Astrocyte (in vitro differentiated cells and primary cell): ENCODE measurements at regions not wholly inside any gene's neighbourhood (a gene's known extent, or its start where the extent isn't known, plus 50 kb on each side); places are given as distances from the start of the nearest gene placed in this dataset.

Experiments
- EZH2 ChIP-seq: IDR thresholded peaks from 2 replicates; pipeline ENCODE4 v1.6.1; 2012; ENCODE audit warnings: mild to moderate bottlenecking, low read length, inconsistent platforms; ENCODE audit not compliant: insufficient read depth
- TF ChIP-seq, protein P1 (sequence below): IDR thresholded peaks from 2 replicates; pipeline ENCODE4 v1.5.1; 2011; ENCODE audit warnings: low read depth, mild to moderate bottlenecking, inconsistent platforms, low read length, moderate library complexity; ENCODE audit not compliant: insufficient read depth

DNA sequence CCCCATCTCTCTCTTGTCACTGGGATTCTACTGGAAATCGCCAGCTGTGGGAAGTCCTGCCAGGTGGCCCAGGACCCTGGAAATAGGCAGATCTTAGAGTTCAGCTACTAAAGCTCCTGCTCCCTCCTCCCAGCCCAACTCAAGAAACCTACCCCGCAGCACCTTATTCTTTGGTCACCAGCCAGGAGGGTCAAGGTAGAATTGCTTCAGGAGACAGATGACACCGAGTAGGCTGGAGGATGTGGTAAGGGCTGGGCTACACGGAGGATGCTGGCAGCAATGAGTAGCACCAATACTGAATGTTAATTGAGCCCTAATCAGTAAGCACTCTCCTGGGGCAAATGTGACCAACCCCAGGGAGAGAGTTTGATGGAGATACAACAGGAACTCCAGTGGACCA is 119.7 kb upstream of the VASH1 start:
- no peak for TF ChIP-seq EZH2
- TF ChIP-seq, protein P1, sequence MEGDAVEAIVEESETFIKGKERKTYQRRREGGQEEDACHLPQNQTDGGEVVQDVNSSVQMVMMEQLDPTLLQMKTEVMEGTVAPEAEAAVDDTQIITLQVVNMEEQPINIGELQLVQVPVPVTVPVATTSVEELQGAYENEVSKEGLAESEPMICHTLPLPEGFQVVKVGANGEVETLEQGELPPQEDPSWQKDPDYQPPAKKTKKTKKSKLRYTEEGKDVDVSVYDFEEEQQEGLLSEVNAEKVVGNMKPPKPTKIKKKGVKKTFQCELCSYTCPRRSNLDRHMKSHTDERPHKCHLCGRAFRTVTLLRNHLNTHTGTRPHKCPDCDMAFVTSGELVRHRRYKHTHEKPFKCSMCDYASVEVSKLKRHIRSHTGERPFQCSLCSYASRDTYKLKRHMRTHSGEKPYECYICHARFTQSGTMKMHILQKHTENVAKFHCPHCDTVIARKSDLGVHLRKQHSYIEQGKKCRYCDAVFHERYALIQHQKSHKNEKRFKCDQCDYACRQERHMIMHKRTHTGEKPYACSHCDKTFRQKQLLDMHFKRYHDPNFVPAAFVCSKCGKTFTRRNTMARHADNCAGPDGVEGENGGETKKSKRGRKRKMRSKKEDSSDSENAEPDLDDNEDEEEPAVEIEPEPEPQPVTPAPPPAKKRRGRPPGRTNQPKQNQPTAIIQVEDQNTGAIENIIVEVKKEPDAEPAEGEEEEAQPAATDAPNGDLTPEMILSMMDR, result no peak
